GM15510 (cell line): ENCODE measurements at regions not wholly inside any gene's neighbourhood (a gene's known extent, or its start where the extent isn't known, plus 50 kb on each side); places are given as distances from the start of the nearest gene placed in this dataset.

Experiments used
- POLR2A ChIP-seq: IDR thresholded peaks from 3 replicates; pipeline ENCODE4 v1.6.1; 2011; ENCODE audit warnings: borderline replicate concordance; ENCODE audit not compliant: insufficient read length; ENCODE audit errors: extremely low read depth

DNA sequence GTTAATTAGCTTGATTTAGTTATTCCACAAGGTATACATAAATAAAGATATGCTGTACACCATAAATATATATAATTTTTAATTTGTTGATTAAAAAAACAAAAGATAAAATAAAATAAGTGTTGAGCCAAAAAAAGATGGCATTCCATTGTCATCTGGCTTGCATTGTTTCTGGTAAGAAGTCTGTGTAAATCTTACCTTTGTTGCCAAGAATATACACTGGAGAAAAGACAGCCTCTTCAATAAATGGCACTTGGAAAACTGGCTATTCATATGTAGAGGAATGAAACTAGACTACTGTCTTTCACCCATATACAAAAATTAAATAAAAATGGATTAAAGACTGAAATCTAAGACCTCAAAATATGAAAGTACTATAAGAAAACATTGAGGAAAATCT is 196.5 kb downstream of the IER5 start:
- no peak for TF ChIP-seq POLR2A

DNA sequence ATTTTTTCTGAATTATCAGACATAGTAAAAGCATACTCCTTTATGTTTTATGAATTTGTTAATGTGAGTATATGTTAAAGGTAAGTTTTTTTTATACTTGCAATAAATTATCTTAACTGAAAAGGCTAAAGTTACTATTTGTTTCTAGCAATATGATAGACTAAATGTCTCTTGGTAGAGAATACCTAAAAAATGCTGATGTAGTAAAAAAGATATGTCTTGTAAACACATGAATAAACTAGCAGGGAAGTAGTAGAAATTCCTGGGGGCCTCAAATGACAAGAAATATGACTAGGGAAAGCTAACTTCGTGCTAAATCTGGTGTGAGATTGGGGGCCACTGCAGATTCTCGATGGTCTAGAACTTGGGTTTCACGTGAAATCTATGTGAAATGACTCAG is 188.1 kb upstream of the CACNA1E start:
- TF ChIP-seq POLR2A, result no peak

DNA sequence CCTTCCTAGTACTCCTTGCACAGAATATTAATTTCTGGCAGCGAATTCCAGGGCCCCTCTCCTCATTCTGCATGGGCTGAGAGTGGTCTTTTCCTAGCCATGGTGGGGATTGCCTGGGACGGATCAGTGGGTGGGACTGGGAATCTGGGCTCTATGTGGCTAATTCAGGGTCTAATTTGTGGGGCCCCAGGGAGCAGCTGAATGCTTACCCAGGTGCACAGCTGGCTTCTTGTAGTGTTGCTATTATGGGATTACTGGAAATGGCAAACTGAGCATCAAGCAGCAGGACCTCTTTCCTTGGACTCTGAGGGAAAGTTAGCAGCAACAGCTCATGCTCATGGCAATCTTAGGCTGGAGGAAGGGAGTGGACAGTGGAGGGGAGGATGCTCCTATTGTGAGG is 187.1 kb upstream of the CACNA1E start:
- no peak for TF ChIP-seq POLR2A

DNA sequence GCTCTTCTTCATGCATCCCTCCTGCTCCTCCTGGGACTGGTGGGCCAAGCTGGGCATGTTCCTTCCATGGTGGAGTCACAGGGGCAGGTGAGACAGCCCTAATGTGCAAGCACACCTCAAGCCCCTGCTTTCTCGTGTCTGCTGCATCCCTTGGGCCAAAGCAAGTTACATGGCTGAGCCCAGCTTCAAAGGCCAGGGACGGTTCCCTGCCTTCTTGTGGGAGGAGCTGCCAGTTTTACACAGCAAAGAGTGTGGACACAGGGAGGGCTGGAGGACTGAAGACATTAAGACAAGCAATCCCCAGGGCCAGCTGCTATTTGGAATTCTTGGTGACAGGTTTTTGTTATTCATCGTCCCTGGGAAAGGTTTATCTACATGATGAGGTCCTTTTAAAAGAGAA is 175.2 kb upstream of the CACNA1E start:
- no peak for TF ChIP-seq POLR2A

DNA sequence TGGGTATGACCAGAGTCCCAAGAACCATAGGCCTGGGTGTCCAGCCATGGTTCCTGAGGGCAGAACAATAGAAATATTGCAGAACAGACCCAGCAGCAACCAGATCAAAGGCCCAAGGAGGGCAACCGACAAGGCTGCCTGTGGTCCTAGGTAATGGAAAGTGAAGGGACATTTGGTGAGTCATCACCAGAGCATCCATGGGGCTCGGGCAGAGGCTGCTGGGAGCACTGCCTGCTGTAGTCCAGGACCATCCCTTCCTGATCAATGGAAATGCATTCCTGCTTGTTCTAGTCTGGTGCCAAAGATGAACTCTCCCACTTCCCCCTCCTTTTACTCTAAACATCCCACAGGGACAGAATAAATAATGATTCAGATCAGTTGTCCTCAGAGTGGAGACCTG is 172.8 kb upstream of the CACNA1E start:
- TF ChIP-seq POLR2A, result no peak

- no peak for TF ChIP-seq POLR2A
Observed at GRCh38 chr1:181312946-181313345, 170.4 kb upstream of the CACNA1E start.

GRCh38 chr1:181313466-181313865 is 169.9 kb upstream of the CACNA1E start:
- no peak for TF ChIP-seq POLR2A

- TF ChIP-seq POLR2A, result no peak
Observed at GRCh38 chr1:181314010-181314409, 169.3 kb upstream of the CACNA1E start.

GRCh38 chr1:181314959-181315358 is 168.4 kb upstream of the CACNA1E start:
- no peak for TF ChIP-seq POLR2A

GRCh38 chr1:181317261-181317930 is 165.9 kb upstream of the CACNA1E start:
- no peak for TF ChIP-seq POLR2A

GRCh38 chr1:181318022-181318857 is 165.1 kb upstream of the CACNA1E start:
- no peak for TF ChIP-seq POLR2A

GRCh38 chr1:181318858-181319235 is 164.5 kb upstream of the CACNA1E start:
- TF ChIP-seq POLR2A, result no peak

GRCh38 chr1:181319907-181320306 is 163.4 kb upstream of the CACNA1E start:
- no peak for TF ChIP-seq POLR2A

GRCh38 chr1:181324797-181325616 is 158.3 kb upstream of the CACNA1E start:
- no peak for TF ChIP-seq POLR2A

GRCh38 chr1:181326348-181326747 is 157.0 kb upstream of the CACNA1E start:
- no peak for TF ChIP-seq POLR2A
